DOHH2 (cell line): ENCODE measurements at regions not wholly inside any gene's neighbourhood (a gene's known extent, or its start where the extent isn't known, plus 50 kb on each side); places are given as distances from the start of the nearest gene placed in this dataset.

ENCODE experiments used
- H3F3A ChIP-seq: fragments of 200-600 bp; sonication (generic), shearing (Covaris generic); 2 replicates; pipeline ENCODE4 v1.6.0; 2016; ENCODE audit warnings: antibody characterized with exemption, mild to moderate bottlenecking; ENCODE audit not compliant: control insufficient read depth, insufficient read depth
- H3K27ac ChIP-seq: fragments of 200-600 bp; sonication (generic); 2 replicates; pipeline ENCODE4 v1.5.1; 2014; ENCODE audit warnings: low read depth, mild to moderate bottlenecking, low read length, moderate library complexity
- H3K27me3 ChIP-seq: fragments of 200-600 bp; sonication (generic); 2 replicates; pipeline ENCODE4 v1.6.1; 2014; ENCODE audit warnings: mild to moderate bottlenecking, low read length, mixed read lengths; ENCODE audit not compliant: control insufficient read depth
- H3K36me3 ChIP-seq: fragments of 200-600 bp; sonication (generic); 2 replicates; pipeline ENCODE4 v1.6.1; 2014; ENCODE audit warnings: mild to moderate bottlenecking, low read length, moderate library complexity, mixed read lengths; ENCODE audit not compliant: control insufficient read depth
- H3K4me1 ChIP-seq: fragments of 200-600 bp; sonication (generic); 2 replicates; pipeline ENCODE4 v1.6.1; 2014; ENCODE audit warnings: mild to moderate bottlenecking, low read length, mixed read lengths; ENCODE audit not compliant: control insufficient read depth
- H3K4me2 ChIP-seq: fragments of 200-600 bp; sonication (generic); 2 replicates; pipeline ENCODE4 v1.6.0; 2014; ENCODE audit warnings: mild to moderate bottlenecking, low read length, moderate library complexity
- H3K4me3 ChIP-seq: fragments of 200-600 bp; sonication (generic); 2 replicates; pipeline ENCODE4 v1.5.1; 2014; ENCODE audit warnings: mild to moderate bottlenecking, low read length, mixed read lengths
- H3K79me2 ChIP-seq: fragments of 200-600 bp; sonication (generic); 2 replicates; pipeline ENCODE4 v1.6.1; 2014; ENCODE audit warnings: mild to moderate bottlenecking, low read length, mixed read lengths; ENCODE audit not compliant: control insufficient read depth
- H3K9me2 ChIP-seq: fragments of 200-600 bp; sonication (generic); replicated peaks from 2 replicates; pipeline ENCODE4 v1.6.1; 2014; ENCODE audit warnings: mild to moderate bottlenecking, low read length, mixed read lengths; ENCODE audit not compliant: control insufficient read depth
- H3K9me3 ChIP-seq: fragments of 200-600 bp; sonication (generic); 2 replicates; pipeline ENCODE4 v1.6.1; 2014; ENCODE audit warnings: antibody characterized with exemption, low read length, mixed read lengths; ENCODE audit not compliant: control insufficient read depth, insufficient read depth
- H4K20me1 ChIP-seq: fragments of 200-600 bp; sonication (generic); 2 replicates; pipeline ENCODE4 v1.6.0; 2014; ENCODE audit warnings: low read depth, mild to moderate bottlenecking, antibody characterized with exemption, low read length, moderate library complexity; ENCODE audit not compliant: control insufficient read depth, insufficient read depth
- CTCF ChIP-seq: fragments of 200-600 bp; sonication (generic); IDR thresholded peaks from one replicate; pipeline ENCODE4 v1.5.1; 2014; ENCODE audit warnings: antibody characterized with exemption, mild to moderate bottlenecking, low read depth, low read length; ENCODE audit not compliant: poor library complexity, severe bottlenecking
- EZH2phosphoT487 ChIP-seq: fragments of 200-600 bp; sonication (generic); IDR thresholded peaks from 2 replicates; pipeline ENCODE4 v1.6.1; 2017; ENCODE audit warnings: borderline replicate concordance, mild to moderate bottlenecking, antibody characterized with exemption, low read length, moderate library complexity, mixed read lengths

- TF ChIP-seq EZH2phosphoT487 (no peak), CTCF (no peak)
These were observed 103.9 kb upstream of the KLHL13 start for GRCh38 chrX:118220509-118220908.

GRCh38 chrX:118221270-118221669, 104.7 kb upstream of the KLHL13 start:
- no peaks in the 10 kb centered on the region for H3K27me3 ChIP-seq
- no peaks in the 10 kb centered on the region for H4K20me1 ChIP-seq
- TF ChIP-seq CTCF (no peak), EZH2phosphoT487 (no peak)
- no peaks in the 10 kb centered on the region for H3K9me2 ChIP-seq
- no peaks in the 10 kb centered on the region for H3K9me3 ChIP-seq
- H3K79me2 ChIP-seq = no peaks in the 10 kb centered on the region
- no peaks in the 10 kb centered on the region for H3F3A ChIP-seq
- no peak overlapping the region for H3K27ac ChIP-seq
- H3K4me2 ChIP-seq = no peak overlapping the region
- no peaks in the 10 kb centered on the region; the same call in 1 of the 2 replicates for H3K4me1 ChIP-seq
- no peak overlapping the region for H3K4me3 ChIP-seq
- H3K36me3 ChIP-seq = no peaks in the 10 kb centered on the region

More at GRCh38 chrX:118220509-118220908, 103.9 kb upstream of the KLHL13 start:
- H3K9me3 ChIP-seq = no peaks in the 10 kb centered on the region
- no peak overlapping the region for H3K27ac ChIP-seq
- no peaks in the 10 kb centered on the region for H3K27me3 ChIP-seq
- H4K20me1 ChIP-seq = no peaks in the 10 kb centered on the region
- H3K79me2 ChIP-seq = no peaks in the 10 kb centered on the region
- no peak overlapping the region for H3K4me2 ChIP-seq
- H3F3A ChIP-seq = no peaks in the 10 kb centered on the region
- H3K36me3 ChIP-seq = no peaks in the 10 kb centered on the region
- peaks cover 6% of the 10 kb centered on the region; the same call in 1 of the 2 replicates for H3K4me1 ChIP-seq
- H3K4me3 ChIP-seq = no peak overlapping the region
- H3K9me2 ChIP-seq = no peaks in the 10 kb centered on the region

DNA sequence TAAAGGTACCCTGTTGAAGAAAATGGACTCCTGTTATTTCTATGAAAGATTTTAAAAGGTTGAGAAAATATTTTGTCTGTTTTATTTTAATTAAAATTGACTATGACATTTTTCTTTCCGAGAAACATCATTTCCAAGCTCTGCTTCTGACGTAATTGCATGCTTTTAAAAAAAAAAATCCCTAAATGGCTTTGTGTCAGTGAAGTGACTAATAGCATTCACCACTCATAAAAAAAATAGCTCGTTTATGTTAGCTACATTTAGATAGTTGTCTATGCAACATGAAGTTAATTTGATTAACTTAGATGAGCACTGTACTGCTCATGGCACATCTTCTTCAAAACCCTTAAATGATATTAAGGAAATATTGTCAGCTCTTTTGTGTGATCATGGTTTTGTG, 105.1 kb upstream of the KLHL13 start:
- TF ChIP-seq EZH2phosphoT487 (no peak), CTCF (no peak)
- Histone ChIP-seq H3K4me2 (no peak overlapping the region), H3F3A (no peaks in the 10 kb centered on the region), H3K36me3 (no peaks in the 10 kb centered on the region), H3K9me3 (no peaks in the 10 kb centered on the region), H3K4me1 (no peaks in the 10 kb centered on the region), H3K9me2 (no peaks in the 10 kb centered on the region), H3K27ac (no peak overlapping the region), H4K20me1 (no peaks in the 10 kb centered on the region), H3K4me3 (no peak overlapping the region), H3K79me2 (no peaks in the 10 kb centered on the region), H3K27me3 (no peaks in the 10 kb centered on the region)

DNA sequence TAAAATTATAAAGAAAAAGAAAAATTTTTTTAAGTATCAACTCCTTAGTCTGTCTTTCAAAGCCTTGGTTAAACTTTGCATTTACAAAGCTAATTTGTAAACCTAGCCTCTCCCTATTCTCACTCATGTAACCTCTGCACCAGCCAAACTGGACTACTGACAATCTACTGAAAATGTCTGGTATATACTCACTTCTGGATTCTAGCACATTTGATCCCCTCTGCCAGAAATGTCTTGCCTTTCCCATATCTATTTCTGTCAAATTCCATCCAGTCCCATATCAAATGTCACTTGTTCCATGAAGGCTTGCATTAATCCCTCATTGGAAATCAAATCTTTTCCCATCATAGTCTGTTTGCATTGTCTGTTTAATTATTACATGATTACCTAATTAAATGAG, 105.8 kb upstream of the KLHL13 start:
- Histone ChIP-seq H4K20me1 (no peaks in the 10 kb centered on the region), H3K27me3 (no peaks in the 10 kb centered on the region), H3K27ac (no peak overlapping the region), H3K79me2 (no peaks in the 10 kb centered on the region), H3K4me2 (no peak overlapping the region), H3K9me3 (no peaks in the 10 kb centered on the region), H3K4me3 (no peak overlapping the region), H3K9me2 (no peaks in the 10 kb centered on the region), H3K36me3 (no peaks in the 10 kb centered on the region), H3K4me1 (no peaks in the 10 kb centered on the region), H3F3A (no peaks in the 10 kb centered on the region)
- no peak for TF ChIP-seq CTCF
- TF ChIP-seq EZH2phosphoT487 = no peak
